ENCODE measurements at regions not wholly inside any gene's neighbourhood (a gene's known extent, or its start where the extent isn't known, plus 50 kb on each side); places are given as distances from the start of the nearest gene placed in this dataset.

GRCh38 chr10:58936364-58936763 is 240.1 kb upstream of the PHYHIPL start:
- DNase-seq, result no peak

DNA sequence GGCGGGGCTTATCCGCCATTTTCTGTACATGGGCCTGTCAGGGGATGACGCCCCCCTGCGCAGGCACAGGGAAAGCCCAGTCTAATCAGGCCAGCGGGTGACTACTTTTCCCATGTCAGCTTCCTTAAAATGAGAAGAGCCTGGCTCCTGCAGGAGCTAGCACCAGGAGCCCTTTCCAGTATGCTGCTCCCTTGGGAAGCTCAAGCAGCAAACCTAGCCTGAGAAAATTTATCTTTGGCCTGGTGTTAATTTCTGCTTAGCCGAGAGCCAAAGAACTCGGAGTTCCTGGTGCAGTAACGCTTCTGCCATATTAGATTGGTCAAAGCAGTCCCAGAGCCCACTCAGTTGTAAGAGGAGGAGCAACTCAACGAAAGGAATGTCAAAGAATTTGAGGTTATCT is 239.0 kb upstream of the PHYHIPL start:
- no peak for DNase-seq

DNA sequence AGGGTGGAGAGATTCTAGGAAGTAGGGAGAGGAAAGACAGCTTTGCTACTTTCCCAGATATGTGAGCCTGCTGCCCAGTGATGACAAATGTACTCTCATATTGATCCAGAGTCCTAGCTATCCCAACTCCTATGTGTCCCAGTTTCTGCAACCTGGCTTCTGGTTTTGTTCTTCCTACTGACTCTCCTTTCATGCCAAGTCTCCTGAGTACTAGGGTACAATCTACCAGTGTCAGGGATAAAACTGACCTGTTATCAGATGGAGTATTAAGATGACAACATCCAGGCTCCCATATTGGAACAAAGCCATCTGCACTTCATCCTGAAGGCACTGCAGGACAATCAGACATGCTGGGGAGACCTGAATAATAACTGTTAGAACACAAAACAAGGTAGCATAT is 233.7 kb upstream of the PHYHIPL start:
- DNase-seq, result no peak

GRCh38 chr10:58943256-58943890 is 233.1 kb upstream of the PHYHIPL start:
- DNase-seq, result peak; percentile 77

DNA sequence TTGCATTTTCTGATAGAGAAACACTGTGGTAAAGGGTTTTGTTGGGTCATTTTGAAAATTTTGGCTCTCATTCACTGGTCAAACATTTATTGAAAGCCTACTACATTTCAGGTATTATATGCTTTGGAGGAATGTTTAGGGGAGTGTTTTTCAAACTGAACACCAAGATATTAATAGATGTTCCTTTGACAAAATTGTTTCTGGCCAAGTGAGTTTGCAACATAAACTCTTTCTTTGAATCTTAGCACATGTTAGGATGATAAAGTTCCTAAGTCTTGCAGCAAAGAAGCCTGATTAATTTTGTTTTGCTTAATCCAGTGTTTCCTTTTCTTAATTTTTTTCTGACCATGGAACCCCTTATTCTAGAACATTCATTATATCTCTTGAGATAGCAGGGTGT is 232.5 kb upstream of the PHYHIPL start:
- no peak for DNase-seq

- DNase-seq, result no peak
These were observed 228.1 kb upstream of the PHYHIPL start for GRCh38 chr10:58948303-58948702.

DNA sequence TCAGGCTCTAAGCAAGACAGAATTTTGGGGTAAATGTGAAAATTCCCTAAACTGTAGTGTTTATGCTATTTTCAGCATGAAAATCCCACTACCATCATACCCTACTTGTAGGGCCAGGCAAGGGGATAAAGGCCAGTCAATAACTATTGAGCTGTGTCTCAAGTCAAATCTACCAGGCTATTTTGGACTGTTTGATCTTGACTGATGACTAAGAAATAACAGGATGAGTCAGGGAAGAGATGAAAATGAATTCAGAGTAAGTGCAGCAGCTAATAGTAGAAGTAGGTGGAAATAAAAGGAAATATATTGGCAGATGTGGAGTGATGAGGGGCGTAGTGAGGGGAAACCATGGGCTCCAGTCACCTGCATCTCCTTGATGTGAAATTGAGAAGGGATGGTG is 225.8 kb upstream of the PHYHIPL start:
- peak; percentile 55 for DNase-seq

DNA sequence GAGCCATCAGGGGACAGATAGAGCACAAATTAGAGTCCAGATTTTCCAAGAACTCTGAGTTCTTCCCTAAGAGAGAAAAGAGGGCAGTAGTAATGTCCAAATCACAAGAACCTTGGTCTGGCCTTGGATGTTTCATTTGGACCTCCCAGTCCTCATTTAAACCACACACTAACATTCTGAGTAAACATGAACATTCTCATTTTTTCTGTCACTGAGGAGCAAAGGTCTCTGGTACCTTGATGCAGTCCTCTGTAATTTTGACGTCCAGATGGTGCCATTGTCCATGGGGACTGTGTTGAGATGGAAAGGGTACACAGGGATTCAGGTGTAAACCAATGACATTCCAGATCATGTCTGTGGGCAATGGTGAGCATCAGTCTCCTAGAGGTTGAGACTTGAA is 225.4 kb upstream of the PHYHIPL start:
- DNase-seq, result no peak

DNA sequence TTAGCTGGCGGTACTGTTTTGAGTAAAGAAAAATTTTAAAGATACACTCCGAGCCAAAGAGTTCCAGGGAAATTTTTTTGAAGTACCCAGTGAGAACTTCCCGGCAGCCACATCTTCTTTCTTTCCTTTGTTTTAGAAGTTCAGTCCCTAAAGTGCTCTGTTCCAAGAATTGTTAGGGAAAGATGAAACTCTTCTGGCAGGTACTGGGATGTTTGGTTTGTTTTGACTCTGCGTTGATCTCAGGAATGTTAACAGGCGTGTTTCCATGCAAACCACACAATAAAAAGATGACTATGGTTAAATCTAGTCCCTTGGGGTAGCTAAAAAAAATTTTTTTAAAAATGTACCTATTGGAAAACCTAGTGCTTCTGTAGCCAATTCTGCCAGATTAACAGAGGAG is 224.7 kb upstream of the PHYHIPL start:
- DNase-seq, result peak; percentile 76

DNA sequence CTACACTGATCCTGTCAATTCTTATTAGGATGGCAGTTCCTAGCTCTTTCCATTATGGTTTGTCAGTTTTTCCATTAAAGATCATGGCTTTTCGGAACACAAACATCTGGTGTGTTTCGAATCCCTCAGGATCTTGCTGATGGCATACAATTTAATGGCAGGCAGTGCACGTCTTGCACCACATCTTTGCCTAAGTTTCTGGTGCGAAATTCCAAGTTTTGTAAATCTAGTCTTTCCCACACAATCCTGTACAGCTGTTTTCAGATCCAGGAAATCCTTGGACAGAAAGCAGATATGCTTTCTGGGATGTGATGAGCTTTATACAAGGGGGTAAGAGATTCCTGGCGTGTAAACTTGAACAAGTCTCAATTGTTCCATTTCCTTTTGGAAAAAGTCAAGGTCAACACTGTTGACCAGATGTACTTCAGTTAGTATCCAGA is 224.3 kb upstream of the PHYHIPL start:
- no peak for DNase-seq

- DNase-seq, result peak; percentile 61
These were observed 223.5 kb upstream of the PHYHIPL start for GRCh38 chr10:58952747-58953466.

DNA sequence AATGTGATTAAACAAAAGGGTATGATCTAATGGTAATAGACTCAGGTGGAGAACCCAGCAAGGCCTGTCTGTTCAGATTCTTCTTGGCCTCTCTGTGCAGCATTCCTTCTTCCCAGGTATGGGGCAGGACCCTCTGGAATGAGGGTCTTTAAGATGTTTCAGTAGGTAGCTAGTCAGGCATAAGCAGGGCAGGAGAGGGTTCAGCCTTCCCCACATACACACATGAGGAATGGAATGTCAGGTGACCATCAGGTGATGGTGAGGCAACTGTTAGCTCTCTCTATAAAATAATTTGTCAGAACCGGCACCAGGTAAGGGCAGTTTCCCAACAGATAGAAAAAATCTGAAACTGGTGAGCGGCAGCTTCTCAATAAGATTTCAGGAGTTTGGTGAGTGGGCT is 222.3 kb upstream of the PHYHIPL start:
- DNase-seq, result no peak

GRCh38 chr10:58955615-58956014 is 220.8 kb upstream of the PHYHIPL start:
- no peak for DNase-seq

- peak; percentile 91 for DNase-seq
These were observed 219.5 kb upstream of the PHYHIPL start for GRCh38 chr10:58956926-58957325.

DNA sequence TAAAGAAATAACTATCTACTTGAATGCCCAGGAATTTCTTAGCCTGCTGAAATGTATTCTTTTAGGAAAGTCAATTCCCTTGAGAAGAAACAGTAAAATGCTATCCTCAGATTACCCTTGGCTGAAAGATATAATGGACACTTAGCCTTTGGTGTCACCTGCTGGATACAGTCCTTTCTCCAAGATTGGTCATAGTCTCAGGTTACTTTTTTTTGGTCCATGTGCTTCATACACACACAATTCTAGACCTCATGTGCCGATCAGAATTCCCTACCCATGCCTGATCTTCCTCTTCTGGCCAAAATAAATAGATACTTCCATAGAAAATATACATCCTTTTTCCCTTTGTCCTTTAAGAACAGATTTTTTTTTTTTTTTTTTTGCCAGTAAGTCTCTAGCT is 218.9 kb upstream of the PHYHIPL start:
- DNase-seq, result no peak

- DNase-seq, result no peak
These were observed 213.3 kb upstream of the PHYHIPL start for GRCh38 chr10:58963101-58963534.

DNA sequence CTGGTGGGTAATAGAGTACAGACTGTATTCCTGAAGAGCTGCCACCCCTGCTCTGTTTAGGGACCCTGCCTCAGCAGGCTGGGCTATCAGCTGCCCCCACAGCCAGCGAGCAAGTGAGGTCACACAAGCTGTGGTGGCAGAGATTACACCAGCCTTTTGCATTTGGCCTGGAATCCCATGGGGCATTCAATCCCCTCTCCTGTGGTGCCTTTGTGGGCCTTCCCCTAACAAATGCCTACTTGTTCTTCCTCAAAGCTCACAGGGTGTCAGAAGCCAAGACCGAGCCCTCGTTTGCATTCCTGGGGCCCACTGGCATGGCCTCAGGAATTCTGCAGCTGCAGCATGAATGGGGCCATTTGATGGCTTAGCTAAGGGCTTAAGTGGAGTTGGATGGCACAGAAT is 212.7 kb upstream of the PHYHIPL start:
- no peak for DNase-seq

GRCh38 chr10:58965855-58966254 is 210.6 kb upstream of the PHYHIPL start:
- no peak for DNase-seq

- DNase-seq, result no peak
These were observed 208.7 kb upstream of the PHYHIPL start for GRCh38 chr10:58967551-58968388.

- DNase-seq, result no peak
These were observed 208.1 kb upstream of the PHYHIPL start for GRCh38 chr10:58968389-58968755.

DNA sequence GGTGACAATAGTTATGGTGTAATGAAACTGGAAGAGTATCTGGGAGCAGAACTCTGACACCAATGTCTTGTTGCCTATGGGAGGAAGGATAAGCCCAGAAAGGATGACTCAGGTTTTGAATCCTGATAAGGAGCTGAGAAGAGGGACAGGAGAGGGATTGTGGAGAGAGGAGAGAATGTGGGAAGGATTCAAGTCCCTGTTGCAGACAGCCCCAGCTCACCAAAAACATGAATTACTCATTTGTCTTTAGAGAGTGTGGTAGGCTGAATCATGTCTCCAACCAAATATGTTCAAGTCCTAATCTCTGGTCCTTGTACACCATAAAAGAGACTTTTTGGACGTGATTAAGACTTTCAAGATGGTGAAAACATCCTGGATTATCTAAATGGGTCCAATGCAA is 206.9 kb upstream of the PHYHIPL start:
- peak; percentile 78 for DNase-seq

GRCh38 chr10:58970160-58970915 is 206.1 kb upstream of the PHYHIPL start:
- no peak for DNase-seq

DNA sequence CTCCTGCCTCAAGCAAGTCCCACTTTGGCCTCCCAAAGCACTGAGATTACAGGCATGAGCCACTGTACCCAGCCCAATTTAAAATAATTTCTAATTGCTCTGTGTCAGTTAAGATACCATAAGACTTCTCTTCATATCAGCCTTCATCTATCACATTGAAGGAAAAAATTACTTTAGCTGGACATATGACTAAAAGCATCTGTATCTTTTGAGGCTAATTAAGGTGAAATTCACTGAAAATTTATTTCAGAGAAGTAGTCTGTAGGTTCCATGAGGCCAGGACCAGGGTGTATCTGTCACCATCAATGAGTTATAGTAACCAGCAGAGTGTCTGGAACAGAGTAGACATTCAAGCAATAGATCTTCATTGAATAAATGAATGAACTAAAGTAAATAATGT is 205.2 kb upstream of the PHYHIPL start:
- no peak for DNase-seq

All from fibroblast of skin of right biceps (primary cell).